Naive B cell (primary cell): ENCODE measurements at regions not wholly inside any gene's neighbourhood (a gene's known extent, or its start where the extent isn't known, plus 50 kb on each side); places are given as distances from the start of the nearest gene placed in this dataset.

ENCODE experiments used
- ATAC-seq, 2 donors: fragments of 150-1000 bp; cut with Tn5 transposase; 2 replicates each; pipeline ENCODE4 v1.10.0; 2021; ENCODE audit warnings: low read depth in 2 of 2, mild to moderate bottlenecking in 2 of 2, moderate library complexity in 2 of 2
- DNase-seq: peaks from one replicate; pipeline ENCODE4 v3.0.0; 2022
- H3K27ac Mint-ChIP-seq, 6 donors: one replicate each; pipeline ENCODE4 v1.8.0; 2020 to 2022; ENCODE audit warnings: mild to moderate bottlenecking in 6 of 6, mixed read lengths in 6 of 6, moderate library complexity in 5 of 6, inconsistent platforms in 2 of 6
- H3K27me3 Mint-ChIP-seq, 3 donors: one replicate each; pipeline ENCODE4 v1.8.0; 2021 to 2022; ENCODE audit warnings: mixed read lengths in 3 of 3, mild to moderate bottlenecking in 1 of 3
- H3K36me3 Mint-ChIP-seq, 2 donors: one replicate each; pipeline ENCODE4 v1.8.0; 2020 to 2022; ENCODE audit warnings: mixed read lengths in 2 of 2, inconsistent platforms in 1 of 2, mild to moderate bottlenecking in 1 of 2
- H3K4me1 Mint-ChIP-seq, 3 donors: one replicate each; pipeline ENCODE4 v1.8.0; 2020 to 2022; ENCODE audit warnings: mixed read lengths in 3 of 3, inconsistent platforms in 1 of 3, mild to moderate bottlenecking in 1 of 3, moderate library complexity in 1 of 3
- H3K4me3 Mint-ChIP-seq, 8 donors: one replicate each; pipeline ENCODE4 v1.8.0; 2020 to 2022; ENCODE audit warnings: mild to moderate bottlenecking in 8 of 8, mixed read lengths in 8 of 8, moderate library complexity in 8 of 8, inconsistent platforms in 2 of 8
- H3K9me3 Mint-ChIP-seq, 7 donors: one replicate each; pipeline ENCODE4 v1.8.0; 2020 to 2022; ENCODE audit warnings: mixed read lengths in 7 of 7, mild to moderate bottlenecking in 5 of 7, inconsistent platforms in 2 of 7, moderate library complexity in 1 of 7

- no peaks in the 10 kb centered on the region for H3K27me3 Mint-ChIP-seq
- H3K27ac Mint-ChIP-seq = no peak overlapping the region
- H3K36me3 Mint-ChIP-seq = no peaks in the 10 kb centered on the region
- no peak for ATAC-seq
- H3K4me1 Mint-ChIP-seq = no peaks in the 10 kb centered on the region
- no peak for DNase-seq
- no peaks in the 10 kb centered on the region for H3K9me3 Mint-ChIP-seq
- no peak overlapping the region for H3K4me3 Mint-ChIP-seq
Observed at GRCh38 chr12:24118668-24119067, 169.2 kb upstream of the SOX5 start.

- Mint-ChIP-seq H3K27ac (no peak overlapping the region), H3K4me1 (no peaks in the 10 kb centered on the region), H3K36me3 (no peaks in the 10 kb centered on the region), H3K4me3 (no peak overlapping the region), H3K27me3 (no peaks in the 10 kb centered on the region), H3K9me3 (no peaks in the 10 kb centered on the region)
- DNase-seq (no peak), ATAC-seq (no peak)
Observed at GRCh38 chr12:24116548-24116947, 167.1 kb upstream of the SOX5 start.

GRCh38 chr12:24113701-24114100, 164.2 kb upstream of the SOX5 start:
- H3K4me3 Mint-ChIP-seq = no peak overlapping the region
- no peak overlapping the region for H3K27ac Mint-ChIP-seq
- no peaks in the 10 kb centered on the region for H3K4me1 Mint-ChIP-seq
- no peaks in the 10 kb centered on the region for H3K36me3 Mint-ChIP-seq
- no peaks in the 10 kb centered on the region for H3K27me3 Mint-ChIP-seq
- ATAC-seq (no peak), DNase-seq (no peak)
- H3K9me3 Mint-ChIP-seq = no peaks in the 10 kb centered on the region

- Mint-ChIP-seq H3K36me3 (no peaks in the 10 kb centered on the region), H3K27me3 (no peaks in the 10 kb centered on the region), H3K4me3 (no peak overlapping the region), H3K27ac (no peak overlapping the region), H3K4me1 (no peaks in the 10 kb centered on the region), H3K9me3 (no peaks in the 10 kb centered on the region)
- ATAC-seq = no peak
- no peak for DNase-seq
Observed at GRCh38 chr12:24111616-24112015, 162.1 kb upstream of the SOX5 start.

- H3K27ac Mint-ChIP-seq = no peak overlapping the region
- ATAC-seq = no peak
Observed at GRCh38 chr12:24111086-24111485, 161.6 kb upstream of the SOX5 start.

GRCh38 chr12:24109381-24110039, 160.0 kb upstream of the SOX5 start:
- Mint-ChIP-seq H3K4me1 (no peaks in the 10 kb centered on the region), H3K9me3 (no peaks in the 10 kb centered on the region), H3K36me3 (no peaks in the 10 kb centered on the region), H3K4me3 (no peak overlapping the region), H3K27ac (peak overlapping the region in 1 of 6 donors; percentile 39), H3K27me3 (no peaks in the 10 kb centered on the region)
- ATAC-seq (peak in 1 of 2 donors; percentile 52), DNase-seq (peak; percentile 6)

More at GRCh38 chr12:24111086-24111485, 161.6 kb upstream of the SOX5 start:
- no peak for DNase-seq
- Mint-ChIP-seq H3K27me3 (no peaks in the 10 kb centered on the region), H3K36me3 (no peaks in the 10 kb centered on the region), H3K9me3 (no peaks in the 10 kb centered on the region), H3K4me1 (no peaks in the 10 kb centered on the region), H3K4me3 (no peak overlapping the region)

GRCh38 chr12:24102676-24103075, 153.2 kb upstream of the SOX5 start:
- no peak for DNase-seq
- Mint-ChIP-seq H3K4me3 (no peak overlapping the region), H3K27me3 (no peaks in the 10 kb centered on the region), H3K4me1 (no peaks in the 10 kb centered on the region), H3K9me3 (no peaks in the 10 kb centered on the region), H3K36me3 (no peaks in the 10 kb centered on the region), H3K27ac (no peak overlapping the region)
- ATAC-seq = no peak

- H3K27ac Mint-ChIP-seq = no peak overlapping the region
- H3K4me1 Mint-ChIP-seq = peaks cover 4 to 15% (median 9%) of the 10 kb centered on the region in 3 donors
- no peak overlapping the region for H3K4me3 Mint-ChIP-seq
- no peak for ATAC-seq
- no peaks in the 10 kb centered on the region for H3K27me3 Mint-ChIP-seq
- H3K9me3 Mint-ChIP-seq = peaks cover 0 to 4% (median 0%) of the 10 kb centered on the region in 7 donors
- no peak for DNase-seq
- H3K36me3 Mint-ChIP-seq = no peaks in the 10 kb centered on the region
Observed at GRCh38 chr12:24099576-24099975, 150.1 kb upstream of the SOX5 start.

- Mint-ChIP-seq H3K27ac (no peak overlapping the region), H3K27me3 (peaks cover 0 to 4% (median 0%) of the 10 kb centered on the region in 3 donors)
- no peak for ATAC-seq
Observed at GRCh38 chr12:24095245-24095644, 145.8 kb upstream of the SOX5 start.

GRCh38 chr12:24089510-24089890, 140.0 kb upstream of the SOX5 start:
- H3K4me3 Mint-ChIP-seq = no peak overlapping the region
- H3K27me3 Mint-ChIP-seq = peaks cover 0 to 4% (median 0%) of the 10 kb centered on the region in 3 donors

More at GRCh38 chr12:24095245-24095644, 145.8 kb upstream of the SOX5 start:
- H3K4me3 Mint-ChIP-seq = no peak overlapping the region
- H3K36me3 Mint-ChIP-seq = no peaks in the 10 kb centered on the region
- H3K4me1 Mint-ChIP-seq = peaks cover 4 to 15% (median 9%) of the 10 kb centered on the region in 3 donors
- no peak for DNase-seq
- peaks cover 0 to 8% (median 0%) of the 10 kb centered on the region in 7 donors for H3K9me3 Mint-ChIP-seq

GRCh38 chr12:24088751-24089509, 139.5 kb upstream of the SOX5 start:
- Mint-ChIP-seq H3K4me3 (no peak overlapping the region), H3K9me3 (peaks cover 0 to 3% (median 0%) of the 10 kb centered on the region in 7 donors), H3K36me3 (no peaks in the 10 kb centered on the region), H3K27ac (no peak overlapping the region), H3K27me3 (peaks cover 0 to 6% (median 0%) of the 10 kb centered on the region in 3 donors), H3K4me1 (peaks cover 0 to 3% (median 2%) of the 10 kb centered on the region in 3 donors)
- no peak for ATAC-seq
- DNase-seq = no peak

More at GRCh38 chr12:24089510-24089890, 140.0 kb upstream of the SOX5 start:
- H3K36me3 Mint-ChIP-seq = no peaks in the 10 kb centered on the region
- H3K27ac Mint-ChIP-seq = no peak overlapping the region
- no peak for ATAC-seq
- peaks cover 0 to 4% (median 0%) of the 10 kb centered on the region in 7 donors for H3K9me3 Mint-ChIP-seq
- no peak for DNase-seq
- no peaks in the 10 kb centered on the region for H3K4me1 Mint-ChIP-seq

GRCh38 chr12:24087294-24087693, 137.8 kb upstream of the SOX5 start:
- Mint-ChIP-seq H3K4me3 (no peak overlapping the region), H3K36me3 (no peaks in the 10 kb centered on the region), H3K4me1 (peaks cover 0 to 8% (median 6%) of the 10 kb centered on the region in 3 donors), H3K27ac (no peak overlapping the region), H3K9me3 (peaks cover 0 to 3% (median 0%) of the 10 kb centered on the region in 7 donors), H3K27me3 (peaks cover 0 to 8% (median 0%) of the 10 kb centered on the region in 3 donors)
- ATAC-seq (no peak), DNase-seq (no peak)

- Mint-ChIP-seq H3K27ac (peak overlapping the region in 1 of 6 donors; percentile 13), H3K36me3 (no peaks in the 10 kb centered on the region), H3K4me3 (no peak overlapping the region), H3K9me3 (peaks cover 0 to 3% (median 0%) of the 10 kb centered on the region in 7 donors), H3K4me1 (peaks cover 0 to 8% (median 6%) of the 10 kb centered on the region in 3 donors), H3K27me3 (peaks cover 0 to 4% (median 0%) of the 10 kb centered on the region in 3 donors)
- ATAC-seq = no peak
- no peak for DNase-seq
Observed at GRCh38 chr12:24084800-24085199, 135.3 kb upstream of the SOX5 start.

GRCh38 chr12:24083838-24084237, 134.4 kb upstream of the SOX5 start:
- H3K27ac Mint-ChIP-seq = no peak overlapping the region
- H3K36me3 Mint-ChIP-seq = no peaks in the 10 kb centered on the region
- peaks cover 0 to 3% (median 0%) of the 10 kb centered on the region in 7 donors for H3K9me3 Mint-ChIP-seq
- ATAC-seq = peak in 1 of 2 donors; percentile 28
- no peak overlapping the region for H3K4me3 Mint-ChIP-seq
- H3K4me1 Mint-ChIP-seq = peaks cover 0 to 8% (median 6%) of the 10 kb centered on the region in 3 donors
- no peak for DNase-seq
- peaks cover 0 to 4% (median 0%) of the 10 kb centered on the region in 3 donors for H3K27me3 Mint-ChIP-seq
